Chondrocyte (in vitro differentiated cells): ENCODE measurements at regions not wholly inside any gene's neighbourhood (a gene's known extent, or its start where the extent isn't known, plus 50 kb on each side); places are given as distances from the start of the nearest gene placed in this dataset.

Source experiments
- DNase-seq: peaks from one replicate; pipeline ENCODE4 v3.0.0; 2021; ENCODE audit warnings: mixed read lengths, low spot score
- H3K27ac Mint-ChIP-seq: one replicate; pipeline ENCODE4 v1.8.0; 2021; ENCODE audit warnings: mild to moderate bottlenecking, moderate library complexity, mixed read lengths; ENCODE audit not compliant: unreplicated experiment
- H3K27me3 Mint-ChIP-seq: 2 replicates; pipeline ENCODE4 v1.8.0; 2021; ENCODE audit warnings: low read depth, mixed read lengths
- H3K36me3 Mint-ChIP-seq: 2 replicates; pipeline ENCODE4 v1.8.0; 2021; ENCODE audit warnings: low read depth, mixed read lengths
- H3K4me1 Mint-ChIP-seq: 2 replicates; pipeline ENCODE4 v1.8.0; 2021; ENCODE audit warnings: low read depth, mild to moderate bottlenecking, mixed read lengths
- H3K4me3 Mint-ChIP-seq: one replicate; pipeline ENCODE4 v1.8.0; 2021; ENCODE audit warnings: mild to moderate bottlenecking, moderate library complexity, mixed read lengths; ENCODE audit not compliant: unreplicated experiment
- H3K9me3 Mint-ChIP-seq: 2 replicates; pipeline ENCODE4 v1.8.0; 2021; ENCODE audit warnings: low read depth, mixed read lengths
- CTCF ChIP-seq: fragments of 200-600 bp; sonication (generic); IDR thresholded peaks from 2 replicates; pipeline ENCODE4 v1.5.0; 2021; ENCODE audit warnings: antibody characterized with exemption, mild to moderate bottlenecking, moderate library complexity

- Mint-ChIP-seq H3K27ac (no peak overlapping the region), H3K36me3 (no peaks in the 10 kb centered on the region)
- no peak for DNase-seq
These were observed 168.3 kb downstream of the TRIML1 start for GRCh38 chr4:188307591-188307990.

GRCh38 chr4:188308142-188308541 lies 168.9 kb downstream of the TRIML1 start:
- TF ChIP-seq CTCF = no peak
- Mint-ChIP-seq H3K4me1 (no peaks in the 10 kb centered on the region), H3K27me3 (no peaks in the 10 kb centered on the region), H3K9me3 (peaks cover 2% of the 10 kb centered on the region), H3K27ac (no peak overlapping the region), H3K36me3 (no peaks in the 10 kb centered on the region), H3K4me3 (no peak overlapping the region)
- no peak for DNase-seq

More at GRCh38 chr4:188307591-188307990, 168.3 kb downstream of the TRIML1 start:
- no peaks in the 10 kb centered on the region for H3K4me1 Mint-ChIP-seq
- H3K9me3 Mint-ChIP-seq = peaks cover 2% of the 10 kb centered on the region
- no peak for TF ChIP-seq CTCF
- no peak overlapping the region for H3K4me3 Mint-ChIP-seq
- no peaks in the 10 kb centered on the region for H3K27me3 Mint-ChIP-seq

- no peaks in the 10 kb centered on the region for H3K4me1 Mint-ChIP-seq
- TF ChIP-seq CTCF = no peak
- DNase-seq = no peak
- no peak overlapping the region for H3K27ac Mint-ChIP-seq
- peaks cover 7% of the 10 kb centered on the region for H3K9me3 Mint-ChIP-seq
- H3K27me3 Mint-ChIP-seq = no peaks in the 10 kb centered on the region
- H3K36me3 Mint-ChIP-seq = no peaks in the 10 kb centered on the region
- H3K4me3 Mint-ChIP-seq = no peak overlapping the region
These were observed 177.2 kb downstream of the TRIML1 start for GRCh38 chr4:188316391-188316790.

GRCh38 chr4:188328966-188329365 lies 189.7 kb downstream of the TRIML1 start:
- H3K4me3 Mint-ChIP-seq = no peak overlapping the region
- H3K36me3 Mint-ChIP-seq = peaks cover 4% of the 10 kb centered on the region
- no peak for DNase-seq
- H3K27me3 Mint-ChIP-seq = no peaks in the 10 kb centered on the region
- no peak for TF ChIP-seq CTCF
- no peak overlapping the region for H3K27ac Mint-ChIP-seq
- H3K4me1 Mint-ChIP-seq = peaks cover 23% of the 10 kb centered on the region
- H3K9me3 Mint-ChIP-seq = peaks cover 9% of the 10 kb centered on the region

- H3K9me3 Mint-ChIP-seq = peaks cover 12% of the 10 kb centered on the region
- peaks cover 6% of the 10 kb centered on the region for H3K36me3 Mint-ChIP-seq
- no peak overlapping the region for H3K4me3 Mint-ChIP-seq
- peaks cover 26% of the 10 kb centered on the region for H3K4me1 Mint-ChIP-seq
- H3K27ac Mint-ChIP-seq = no peak overlapping the region
- no peak for DNase-seq
- H3K27me3 Mint-ChIP-seq = no peaks in the 10 kb centered on the region
- no peak for TF ChIP-seq CTCF
These were observed 190.3 kb downstream of the TRIML1 start for GRCh38 chr4:188329521-188329920.
